GM11168 (cell line): ENCODE measurements at regions not wholly inside any gene's neighbourhood (a gene's known extent, or its start where the extent isn't known, plus 50 kb on each side); places are given as distances from the start of the nearest gene placed in this dataset.

Source experiments
- in situ Hi-C: fragments of 300-500 bp; cut with MboI; formaldehyde crosslinking; loops from one replicate; pipeline ENCODE4 v1.12.0; 2022; ENCODE audit warnings: low sequenced_read_pairs; ENCODE audit not compliant: unreplicated experiment

DNA sequence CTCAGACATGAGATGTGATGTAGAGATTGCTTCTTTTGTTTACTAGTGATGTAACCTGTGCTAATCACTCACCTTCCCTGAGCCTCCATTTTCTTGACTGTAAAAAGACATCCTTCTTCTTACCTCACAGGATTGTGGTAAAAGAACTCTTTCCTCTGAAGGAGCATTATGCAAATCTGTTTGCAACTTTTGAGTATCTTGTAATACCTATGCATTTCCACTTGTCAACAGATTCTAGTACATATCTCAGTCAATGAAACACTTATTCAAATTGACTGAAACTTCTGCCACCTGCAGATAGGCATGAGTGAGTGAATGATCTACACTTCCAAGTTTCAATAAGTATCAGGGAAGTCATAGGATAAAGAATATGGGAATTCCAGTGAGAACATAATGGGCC is 174.7 kb downstream of the HHIPL2 start:
- in situ Hi-C loops, result no loop called here

DNA sequence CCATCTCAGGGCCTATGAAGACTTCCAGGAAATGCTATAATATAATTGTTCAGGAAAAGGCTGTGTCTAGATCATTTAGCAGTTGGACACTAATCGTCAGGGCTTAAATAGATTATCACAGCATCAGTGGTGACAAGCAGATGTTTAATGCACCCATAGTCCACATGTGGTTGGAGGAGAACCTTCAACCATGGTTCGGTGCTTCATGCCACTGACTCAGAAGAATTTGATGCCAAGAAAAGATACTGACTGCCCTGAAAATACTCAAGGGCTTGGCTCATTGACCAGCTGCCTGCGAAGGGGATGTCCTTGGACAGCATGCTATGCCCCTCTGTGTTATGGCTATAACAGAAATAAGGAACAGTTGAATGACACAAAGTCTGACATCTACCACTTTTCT is 175.7 kb downstream of the HHIPL2 start:
- in situ Hi-C loops, result no loop called here

DNA sequence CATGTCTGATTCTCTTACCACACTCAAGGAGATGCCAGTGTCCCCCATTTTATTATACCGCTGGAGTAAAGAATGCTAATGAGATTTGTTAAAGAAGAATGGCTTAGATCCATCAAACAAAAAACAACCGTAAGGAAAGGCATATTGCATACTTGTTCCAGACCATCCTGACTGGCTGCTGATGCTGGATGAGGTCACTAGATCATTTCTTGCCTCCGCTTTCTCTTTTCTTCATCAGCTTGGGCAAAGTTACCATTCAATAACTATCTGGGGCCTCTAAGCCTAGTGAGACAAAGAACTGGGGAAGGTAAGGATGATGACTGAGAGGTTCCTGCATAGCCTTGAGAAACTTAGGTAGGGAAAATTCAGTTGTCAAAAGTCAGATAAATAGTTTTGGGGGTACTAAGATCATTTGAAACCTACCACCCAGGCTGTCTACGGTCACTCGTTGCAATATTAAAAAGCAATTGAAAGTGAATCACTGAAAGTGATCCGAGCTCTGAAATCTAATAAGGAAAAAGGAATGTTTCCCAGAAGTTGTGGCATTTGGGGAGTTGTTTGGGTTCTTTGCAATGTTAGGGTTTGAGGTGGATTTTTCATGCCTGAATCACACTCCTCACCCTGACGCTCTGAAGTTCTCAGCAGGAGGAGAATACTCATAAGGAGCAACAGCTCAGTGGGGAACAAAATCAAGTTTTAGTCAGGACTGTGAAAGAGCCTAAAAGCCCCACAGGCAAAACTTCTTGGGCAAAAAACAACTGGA is 176.8 kb downstream of the HHIPL2 start:
- in situ Hi-C loops, result no loop called here

DNA sequence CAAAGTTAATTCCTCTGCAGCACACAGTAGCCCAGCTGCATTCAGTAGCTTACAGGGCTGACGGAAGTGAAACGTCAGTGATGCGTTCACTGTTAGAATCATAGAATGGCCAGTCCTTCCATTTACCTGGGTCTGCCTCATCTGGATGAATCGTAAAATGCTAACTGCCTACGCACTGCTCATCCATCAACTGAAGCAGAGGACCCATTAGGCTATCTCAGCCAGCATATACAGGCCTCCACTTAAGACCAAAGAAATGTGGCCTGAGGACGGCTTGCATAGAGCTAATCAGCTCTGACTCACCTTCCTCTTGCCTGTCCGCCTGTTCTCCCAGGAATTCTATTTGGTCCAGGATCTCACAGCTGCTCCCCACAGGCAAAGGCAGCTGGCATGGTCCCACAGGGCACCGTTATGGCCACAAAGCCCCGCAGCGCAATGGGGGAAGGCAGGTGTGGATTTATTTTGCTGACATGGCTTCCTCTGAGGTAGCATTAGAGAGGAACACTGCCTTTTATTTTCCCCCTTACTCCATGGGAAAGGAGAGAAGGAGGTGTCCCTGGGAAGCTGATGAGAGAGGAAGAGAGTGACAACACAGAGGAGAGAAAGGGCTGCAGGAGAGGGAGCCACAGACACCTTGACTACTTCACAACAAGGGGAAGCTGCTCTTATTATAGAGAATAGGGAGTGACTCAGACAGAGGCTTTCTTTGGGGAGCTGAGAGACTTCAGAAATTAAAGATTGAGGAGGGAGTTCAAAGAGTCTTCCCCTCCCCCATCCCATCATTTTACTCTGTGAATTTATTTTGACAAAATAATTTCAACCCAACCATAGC is 177.6 kb downstream of the HHIPL2 start:
- in situ Hi-C loops, result no loop called here

DNA sequence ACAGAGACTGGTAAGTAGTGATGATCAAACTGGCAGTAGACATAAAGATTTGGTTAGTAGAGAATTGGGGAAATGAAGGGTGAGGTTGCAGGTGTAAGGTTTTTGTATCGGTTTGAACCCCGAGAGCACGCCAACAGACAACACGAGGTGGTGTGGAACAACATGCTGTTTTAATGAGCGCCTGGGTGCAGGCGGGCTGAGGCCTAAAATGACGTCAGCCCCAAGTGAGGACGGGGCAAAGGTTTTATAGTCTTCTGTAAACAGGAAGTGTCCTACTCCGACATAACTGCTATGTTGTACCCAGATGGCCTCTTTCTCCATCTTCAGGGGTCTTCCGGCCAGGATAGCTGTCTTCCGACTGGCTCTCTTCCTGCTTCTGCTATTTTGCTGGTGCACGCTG is 178.8 kb downstream of the HHIPL2 start:
- in situ Hi-C loops, result no loop called here

DNA sequence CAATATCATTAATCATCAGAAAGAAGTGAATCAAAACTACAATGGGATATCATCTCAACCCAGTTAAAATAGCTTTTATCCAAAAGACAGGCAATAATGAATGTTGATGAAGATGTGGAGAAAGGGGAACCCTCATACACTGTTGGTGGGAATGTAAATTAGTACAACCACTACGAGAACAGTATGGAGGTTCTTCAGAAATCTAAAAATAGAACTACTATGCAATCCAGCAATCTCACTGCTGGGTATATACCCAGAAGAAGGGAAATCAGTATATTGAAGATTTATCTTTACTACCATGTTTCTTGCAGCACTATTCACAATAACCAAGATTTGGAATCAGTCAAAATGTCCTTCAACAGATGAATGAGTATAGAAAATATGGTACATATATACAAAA is 189.8 kb downstream of the HHIPL2 start:
- in situ Hi-C loops, result no loop called here

DNA sequence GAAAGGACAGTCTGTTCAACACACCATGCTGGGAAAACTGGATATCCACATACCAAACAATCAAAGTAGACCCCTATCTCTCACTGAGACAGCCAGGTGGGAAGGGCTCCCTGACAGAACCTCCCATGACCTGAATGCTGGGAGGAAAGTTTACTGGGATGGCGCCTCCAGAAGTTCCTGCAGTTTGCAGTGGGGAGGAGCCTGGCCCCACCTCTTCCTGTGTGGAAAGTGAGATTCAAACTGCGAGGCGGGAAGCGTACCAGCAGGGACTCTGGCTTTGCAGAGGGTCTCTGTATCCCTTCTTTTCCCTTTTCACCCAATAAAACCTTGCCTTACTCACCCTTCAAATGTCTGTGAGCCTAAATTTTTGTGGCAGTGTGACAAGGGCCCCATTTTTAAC is 190.7 kb downstream of the HHIPL2 start:
- in situ Hi-C loops, result no loop called here

DNA sequence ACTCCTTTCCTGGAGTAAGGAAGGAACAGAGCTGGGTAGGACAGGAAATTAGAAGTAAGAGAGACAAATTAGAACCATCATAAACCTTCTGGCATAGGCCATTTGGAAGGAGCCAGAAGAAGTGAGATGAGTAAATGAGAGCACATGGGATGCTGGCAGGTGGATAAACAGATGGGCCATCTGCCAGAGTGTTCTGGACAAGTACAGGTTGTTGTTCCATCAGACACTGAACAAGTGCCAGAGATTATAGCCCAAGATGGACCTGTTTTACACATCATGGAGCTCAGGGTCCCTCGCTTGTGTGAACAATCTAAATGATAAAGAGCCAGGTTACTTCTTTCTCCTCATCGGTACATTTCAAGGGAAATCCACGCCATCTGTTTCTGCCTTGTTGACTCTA is 200.3 kb downstream of the HHIPL2 start:
- in situ Hi-C loops, result no loop called here

DNA sequence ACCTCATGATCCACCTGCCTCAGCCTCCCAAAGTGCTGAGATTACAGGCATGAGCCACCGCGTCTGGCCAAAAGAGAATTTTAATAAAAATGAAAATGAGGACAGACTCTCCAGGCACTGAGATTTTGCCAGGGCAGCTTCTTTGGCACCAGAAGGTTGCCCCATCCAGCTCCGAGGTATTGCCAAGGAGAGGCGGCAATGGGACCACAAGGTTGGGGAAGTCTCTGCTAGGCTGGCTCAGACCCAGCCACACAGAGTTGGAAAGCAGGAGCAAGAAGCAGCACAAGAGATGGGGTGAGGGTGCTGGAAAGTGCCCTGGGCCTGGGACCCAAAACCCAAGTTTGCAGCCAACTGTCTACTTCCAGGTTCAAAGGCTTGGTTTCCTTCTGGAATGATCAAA is 200.9 kb downstream of the HHIPL2 start:
- in situ Hi-C loops, result no loop called here

DNA sequence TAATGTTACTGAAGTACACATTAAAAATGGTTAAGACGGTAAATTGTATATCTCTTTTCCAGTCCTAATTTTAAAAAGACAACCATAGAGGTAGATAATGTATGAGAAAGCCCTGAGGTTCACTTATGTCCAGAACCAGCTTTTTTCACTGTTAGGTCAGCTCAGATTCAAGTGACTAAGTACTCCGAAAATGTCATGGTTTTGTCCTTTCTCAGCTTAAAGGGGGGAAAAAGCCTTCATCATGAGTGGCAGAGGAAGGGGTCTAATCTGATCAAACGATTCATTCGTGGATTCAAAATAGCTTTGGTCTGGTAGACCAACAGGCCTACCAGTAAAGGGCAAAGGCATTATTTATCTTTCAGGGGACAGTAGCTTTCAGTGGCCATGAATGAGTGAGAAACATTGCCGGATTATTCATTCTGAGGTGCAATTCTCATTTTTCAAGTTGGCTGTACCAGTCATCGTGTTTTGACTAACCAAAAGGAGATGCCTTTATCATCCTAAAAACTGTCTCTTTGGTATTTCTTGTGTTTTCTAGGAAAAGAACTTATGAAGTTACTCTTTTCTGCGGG is 208.4 kb downstream of the HHIPL2 start:
- in situ Hi-C loops, result no loop called here

DNA sequence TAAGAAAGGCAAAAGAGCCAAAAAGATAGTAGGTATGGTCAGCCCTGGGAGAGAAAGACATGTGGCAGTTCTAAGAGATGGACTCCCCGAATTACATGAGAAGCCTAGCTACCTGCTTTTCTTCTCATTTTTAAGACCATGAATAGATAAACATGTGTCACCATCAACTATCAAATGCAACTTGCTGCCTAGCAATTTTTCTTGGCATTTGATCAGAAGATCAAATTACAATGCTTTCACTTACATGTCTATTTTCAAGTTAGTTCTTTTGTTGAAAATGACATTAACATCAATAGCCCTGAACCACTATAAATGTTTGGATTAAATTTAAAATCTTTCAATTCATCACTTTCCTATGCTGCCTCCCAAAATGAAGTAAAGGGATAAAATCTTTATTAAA is 212.3 kb downstream of the HHIPL2 start:
- in situ Hi-C loops, result no loop called here

DNA sequence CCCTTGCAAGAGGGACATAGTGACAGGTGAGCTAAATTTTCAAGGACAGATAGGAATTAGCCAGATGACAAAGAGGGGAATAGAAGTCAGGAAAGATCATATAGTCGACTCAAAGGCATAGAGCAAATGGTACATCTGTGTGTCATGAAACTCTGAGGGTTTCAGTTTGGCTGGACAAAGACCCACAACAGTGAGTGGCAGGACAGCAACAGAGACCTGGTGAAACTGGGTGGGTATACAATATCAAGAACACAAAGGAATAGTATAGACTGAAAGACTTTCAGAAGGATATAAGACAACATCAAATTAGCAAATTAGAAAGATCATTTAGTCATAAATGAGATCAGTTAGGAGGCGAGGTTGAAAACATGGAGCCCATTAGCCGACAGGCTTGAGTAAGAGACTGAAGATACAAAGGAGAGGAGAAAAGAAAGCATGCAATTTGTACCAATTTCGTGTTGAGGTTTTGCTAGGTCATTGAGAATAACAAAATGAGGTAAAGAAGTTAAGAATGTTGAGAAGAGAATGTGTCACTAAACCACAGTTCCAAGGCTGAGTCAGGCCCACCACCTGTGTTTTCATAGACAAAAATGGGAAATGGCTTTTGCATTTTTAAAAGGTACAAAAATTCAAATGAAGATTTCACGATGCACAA is 213.8 kb downstream of the HHIPL2 start:
- in situ Hi-C loops, result no loop called here

DNA sequence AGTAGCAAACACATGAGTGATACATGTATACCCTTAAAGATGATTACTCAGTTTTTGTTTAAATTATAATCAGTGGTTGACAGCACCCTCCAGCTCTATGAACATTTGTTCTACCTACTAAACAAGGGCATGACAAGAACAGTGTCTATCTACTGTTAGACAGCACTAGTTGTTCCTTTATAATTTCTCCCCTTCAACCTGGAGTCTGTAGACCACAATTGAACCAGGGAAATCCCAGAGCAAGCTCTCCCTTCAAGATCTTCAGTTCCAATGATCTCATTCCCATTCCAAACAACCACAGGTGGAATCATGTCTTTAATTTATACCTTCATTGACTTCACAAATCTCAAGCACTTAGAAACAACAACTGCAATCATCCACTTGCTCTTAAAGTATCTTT is 216.1 kb downstream of the HHIPL2 start:
- in situ Hi-C loops, result no loop called here

DNA sequence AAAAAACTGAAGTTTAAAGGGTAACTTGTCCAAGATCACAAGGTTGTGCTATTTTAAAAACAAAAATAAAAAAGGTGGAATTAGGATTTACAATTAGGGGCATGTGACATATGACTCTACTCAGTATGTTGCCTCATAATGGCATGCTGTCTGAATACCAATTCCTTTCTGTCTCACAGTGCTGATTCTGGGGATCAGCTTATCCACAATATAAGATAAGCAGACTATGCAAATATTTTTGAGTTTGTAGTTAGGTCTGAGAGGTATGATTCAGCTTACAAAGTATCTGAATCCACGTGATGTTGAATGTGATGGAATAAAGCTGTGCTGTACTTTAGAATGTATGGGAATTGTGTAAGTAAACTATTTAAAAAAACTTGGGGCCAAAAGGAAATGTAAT is 216.6 kb downstream of the HHIPL2 start:
- in situ Hi-C loops, result no loop called here

DNA sequence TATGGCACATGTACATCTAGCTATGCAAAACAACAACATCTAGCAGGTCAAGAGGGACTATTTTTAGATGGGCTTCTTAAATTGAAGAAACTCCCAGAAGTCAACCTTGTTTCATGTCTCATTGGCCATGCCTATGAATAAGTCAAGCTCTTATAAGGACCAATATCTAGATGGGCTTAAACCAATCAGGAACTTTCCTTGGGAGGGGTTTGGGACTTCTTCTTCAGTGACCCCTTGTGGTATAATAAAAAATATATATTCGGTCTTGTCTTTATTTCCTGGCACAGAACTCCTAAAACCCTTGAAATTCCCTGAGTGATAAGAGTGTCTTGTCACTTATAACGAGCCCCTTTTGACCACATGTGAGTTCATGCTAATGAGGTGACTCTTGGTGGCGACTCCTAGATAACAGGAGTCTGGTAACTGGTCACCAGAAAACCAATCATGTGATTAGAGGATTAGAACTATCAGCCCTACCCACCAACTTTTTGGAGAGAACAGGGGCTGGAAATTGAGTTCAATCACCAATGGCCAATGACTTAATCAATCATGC is 218.3 kb downstream of the HHIPL2 start:
- in situ Hi-C loops, result no loop called here

DNA sequence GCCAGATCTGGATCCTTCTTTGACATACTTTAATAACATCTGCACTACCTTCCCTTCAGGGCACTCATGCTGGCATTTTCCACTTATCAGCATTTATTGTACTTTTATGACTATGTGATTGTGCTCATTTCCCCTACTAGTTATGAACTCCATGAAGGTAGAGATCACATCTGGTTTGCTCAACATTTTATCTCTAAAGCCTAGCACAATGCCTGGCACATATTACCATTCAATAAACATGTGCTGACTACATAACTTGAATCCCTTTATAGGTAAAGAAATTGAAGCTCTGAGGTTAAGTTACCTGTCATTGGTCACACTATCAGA is 221.2 kb downstream of the HHIPL2 start:
- in situ Hi-C loops, result no loop called here

DNA sequence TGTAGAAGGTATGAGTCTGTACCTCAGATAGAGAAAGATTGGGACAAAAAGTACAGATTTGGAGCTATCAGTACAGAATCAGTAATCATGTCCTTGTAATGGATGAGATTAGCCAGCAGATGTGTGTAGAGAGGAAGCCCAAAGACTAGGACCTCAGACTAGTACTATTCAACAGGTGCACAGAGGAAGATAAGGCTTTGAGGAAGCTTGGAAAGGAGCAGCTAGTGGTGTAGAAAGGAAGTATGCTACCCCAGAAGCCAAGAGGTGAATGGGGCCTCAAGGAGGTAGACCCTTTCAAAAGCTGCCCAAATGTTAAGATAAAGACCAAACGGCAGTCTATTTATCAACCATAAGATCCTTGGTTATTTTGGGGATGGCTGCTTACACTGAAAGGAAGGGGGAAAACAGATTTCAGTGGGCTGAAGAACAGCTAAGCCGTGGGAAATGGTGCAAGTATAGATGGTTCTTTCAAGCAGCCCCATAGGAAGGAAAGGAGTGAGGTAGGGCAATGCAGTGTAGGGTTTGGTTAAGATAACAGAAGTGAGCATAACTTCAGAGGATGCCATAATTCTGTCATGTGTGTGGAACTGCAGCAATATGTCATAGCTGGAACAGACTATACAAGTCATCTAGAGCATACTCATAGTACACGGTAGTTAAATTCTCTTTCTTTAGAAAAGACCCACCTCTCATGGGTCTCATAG is 221.7 kb downstream of the HHIPL2 start:
- in situ Hi-C loops, result no loop called here

DNA sequence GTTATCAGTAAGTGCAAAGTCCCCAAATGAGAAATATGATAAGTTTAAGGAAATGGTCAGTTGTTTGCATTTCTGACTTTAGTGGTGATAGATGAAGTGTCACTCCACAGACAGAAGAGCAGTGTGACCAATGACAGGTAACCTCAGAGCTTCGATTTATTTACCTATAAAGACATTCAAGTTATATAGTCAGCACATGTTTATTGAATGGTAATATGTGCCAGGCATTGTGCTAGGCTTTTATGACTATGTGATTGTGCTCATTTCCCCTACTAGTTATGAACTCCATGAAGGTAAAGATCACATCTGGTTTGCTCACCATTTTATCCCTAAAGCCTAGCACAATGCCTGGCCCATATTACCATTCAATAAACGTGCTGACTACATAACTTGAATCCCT is 222.4 kb downstream of the HHIPL2 start:
- in situ Hi-C loops, result no loop called here

DNA sequence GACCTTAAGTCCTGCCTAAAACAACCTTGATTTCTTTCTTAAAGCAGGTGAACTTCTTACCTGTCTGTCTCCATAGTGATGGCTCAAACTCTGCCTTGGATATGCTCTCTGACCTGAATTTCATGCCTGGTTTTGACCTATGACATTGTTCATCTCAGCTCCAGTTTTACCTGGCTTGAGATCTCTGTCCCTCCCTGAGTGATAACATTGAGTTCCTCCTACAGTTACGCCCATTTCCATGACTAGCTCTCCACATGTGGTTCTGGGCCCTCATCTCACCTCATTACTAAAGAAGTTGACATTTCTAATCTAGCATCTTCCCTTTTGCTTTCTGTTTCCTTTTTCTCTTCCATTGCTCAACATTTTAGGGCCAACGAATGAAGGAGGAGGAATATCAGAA is 233.1 kb downstream of the HHIPL2 start:
- in situ Hi-C loops, result no loop called here

DNA sequence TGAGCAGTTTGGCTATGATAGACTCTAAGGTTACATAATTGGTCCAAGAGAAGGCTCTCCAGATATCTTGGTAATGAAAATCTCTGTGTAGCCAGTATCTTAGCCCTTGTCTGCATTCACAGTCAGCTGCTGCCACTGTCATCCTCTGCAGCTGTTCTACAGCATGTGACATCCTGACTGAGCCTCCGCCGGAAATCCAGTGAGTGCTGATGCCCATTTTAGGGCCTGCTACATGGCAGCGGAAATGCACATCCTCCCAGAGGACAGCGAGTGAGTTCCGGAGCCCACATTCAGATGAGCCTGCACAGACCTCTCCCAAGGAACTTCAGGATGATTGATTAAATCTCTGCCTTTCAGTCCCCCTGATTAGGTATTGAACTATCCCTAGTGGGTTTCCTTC is 237.1 kb downstream of the HHIPL2 start:
- in situ Hi-C loops, result no loop called here
